H1 (cell line): ENCODE measurements at regions not wholly inside any gene's neighbourhood (a gene's known extent, or its start where the extent isn't known, plus 50 kb on each side); places are given as distances from the start of the nearest gene placed in this dataset.

Experiments used
- BCL11A ChIP-seq, 2 experiments: IDR thresholded peaks; one replicate each; pipeline ENCODE4 v1.6.1; 2011; ENCODE audit warnings: low read depth in 2 of 2, low read length in 2 of 2, mild to moderate bottlenecking in 2 of 2
- CHD2 ChIP-seq: IDR thresholded peaks from 2 replicates; pipeline ENCODE4 v1.6.1; 2012; ENCODE audit warnings: low read length, improper control_type of control experiment
- JUND ChIP-seq: IDR thresholded peaks from 2 replicates; pipeline ENCODE4 v1.6.1; 2011; ENCODE audit warnings: mild to moderate bottlenecking, improper control_type of control experiment, low read length
- RXRA ChIP-seq: IDR thresholded peaks from 2 replicates; pipeline ENCODE4 v1.6.1; 2011; ENCODE audit warnings: low read depth, mild to moderate bottlenecking, low read length, moderate library complexity; ENCODE audit not compliant: insufficient read depth
- SAP30 ChIP-seq: fragments of 300-600 bp; sonication (generic); IDR thresholded peaks from 2 replicates; pipeline ENCODE4 v1.7.1; 2012; ENCODE audit warnings: low read length, moderate library complexity, mild to moderate bottlenecking, inconsistent platforms; ENCODE audit not compliant: insufficient read depth, insufficient replicate concordance
- SIN3A ChIP-seq, 2 experiments: IDR thresholded peaks in 1 of 2; conservative IDR thresholded peaks in 1 of 2; 2 replicates each; pipeline ENCODE4 v1.6.1; 2011 to 2012; ENCODE audit warnings: low read length in 2 of 2, improper control_type of control experiment in 1 of 2, low read depth in 1 of 2, mild to moderate bottlenecking in 1 of 2
- SP2 ChIP-seq: IDR thresholded peaks from 2 replicates; pipeline ENCODE4 v1.6.1; 2012; ENCODE audit warnings: mild to moderate bottlenecking, low read length, inconsistent platforms
- SP4 ChIP-seq: IDR thresholded peaks from 2 replicates; pipeline ENCODE4 v1.6.1; 2012; ENCODE audit warnings: low read length, inconsistent platforms
- SRF ChIP-seq: IDR thresholded peaks from 2 replicates; pipeline ENCODE4 v1.6.1; 2011; ENCODE audit warnings: mild to moderate bottlenecking, low read depth, low read length, moderate library complexity
- TF ChIP-seq, protein P1 (sequence below): fragments of 300-600 bp; sonication (generic); IDR thresholded peaks from 2 replicates; pipeline ENCODE4 v1.7.1; 2012; ENCODE audit warnings: low read length, moderate library complexity, mild to moderate bottlenecking, inconsistent platforms; ENCODE audit not compliant: insufficient replicate concordance
- TF ChIP-seq, protein P2 (sequence below): IDR thresholded peaks from 2 replicates; pipeline ENCODE4 v1.6.1; 2012; ENCODE audit warnings: inconsistent platforms

GRCh38 chr12:54127538-54128259 lies 61.1 kb downstream of the SMUG1 start (continued):
- TF ChIP-seq, protein P1, sequence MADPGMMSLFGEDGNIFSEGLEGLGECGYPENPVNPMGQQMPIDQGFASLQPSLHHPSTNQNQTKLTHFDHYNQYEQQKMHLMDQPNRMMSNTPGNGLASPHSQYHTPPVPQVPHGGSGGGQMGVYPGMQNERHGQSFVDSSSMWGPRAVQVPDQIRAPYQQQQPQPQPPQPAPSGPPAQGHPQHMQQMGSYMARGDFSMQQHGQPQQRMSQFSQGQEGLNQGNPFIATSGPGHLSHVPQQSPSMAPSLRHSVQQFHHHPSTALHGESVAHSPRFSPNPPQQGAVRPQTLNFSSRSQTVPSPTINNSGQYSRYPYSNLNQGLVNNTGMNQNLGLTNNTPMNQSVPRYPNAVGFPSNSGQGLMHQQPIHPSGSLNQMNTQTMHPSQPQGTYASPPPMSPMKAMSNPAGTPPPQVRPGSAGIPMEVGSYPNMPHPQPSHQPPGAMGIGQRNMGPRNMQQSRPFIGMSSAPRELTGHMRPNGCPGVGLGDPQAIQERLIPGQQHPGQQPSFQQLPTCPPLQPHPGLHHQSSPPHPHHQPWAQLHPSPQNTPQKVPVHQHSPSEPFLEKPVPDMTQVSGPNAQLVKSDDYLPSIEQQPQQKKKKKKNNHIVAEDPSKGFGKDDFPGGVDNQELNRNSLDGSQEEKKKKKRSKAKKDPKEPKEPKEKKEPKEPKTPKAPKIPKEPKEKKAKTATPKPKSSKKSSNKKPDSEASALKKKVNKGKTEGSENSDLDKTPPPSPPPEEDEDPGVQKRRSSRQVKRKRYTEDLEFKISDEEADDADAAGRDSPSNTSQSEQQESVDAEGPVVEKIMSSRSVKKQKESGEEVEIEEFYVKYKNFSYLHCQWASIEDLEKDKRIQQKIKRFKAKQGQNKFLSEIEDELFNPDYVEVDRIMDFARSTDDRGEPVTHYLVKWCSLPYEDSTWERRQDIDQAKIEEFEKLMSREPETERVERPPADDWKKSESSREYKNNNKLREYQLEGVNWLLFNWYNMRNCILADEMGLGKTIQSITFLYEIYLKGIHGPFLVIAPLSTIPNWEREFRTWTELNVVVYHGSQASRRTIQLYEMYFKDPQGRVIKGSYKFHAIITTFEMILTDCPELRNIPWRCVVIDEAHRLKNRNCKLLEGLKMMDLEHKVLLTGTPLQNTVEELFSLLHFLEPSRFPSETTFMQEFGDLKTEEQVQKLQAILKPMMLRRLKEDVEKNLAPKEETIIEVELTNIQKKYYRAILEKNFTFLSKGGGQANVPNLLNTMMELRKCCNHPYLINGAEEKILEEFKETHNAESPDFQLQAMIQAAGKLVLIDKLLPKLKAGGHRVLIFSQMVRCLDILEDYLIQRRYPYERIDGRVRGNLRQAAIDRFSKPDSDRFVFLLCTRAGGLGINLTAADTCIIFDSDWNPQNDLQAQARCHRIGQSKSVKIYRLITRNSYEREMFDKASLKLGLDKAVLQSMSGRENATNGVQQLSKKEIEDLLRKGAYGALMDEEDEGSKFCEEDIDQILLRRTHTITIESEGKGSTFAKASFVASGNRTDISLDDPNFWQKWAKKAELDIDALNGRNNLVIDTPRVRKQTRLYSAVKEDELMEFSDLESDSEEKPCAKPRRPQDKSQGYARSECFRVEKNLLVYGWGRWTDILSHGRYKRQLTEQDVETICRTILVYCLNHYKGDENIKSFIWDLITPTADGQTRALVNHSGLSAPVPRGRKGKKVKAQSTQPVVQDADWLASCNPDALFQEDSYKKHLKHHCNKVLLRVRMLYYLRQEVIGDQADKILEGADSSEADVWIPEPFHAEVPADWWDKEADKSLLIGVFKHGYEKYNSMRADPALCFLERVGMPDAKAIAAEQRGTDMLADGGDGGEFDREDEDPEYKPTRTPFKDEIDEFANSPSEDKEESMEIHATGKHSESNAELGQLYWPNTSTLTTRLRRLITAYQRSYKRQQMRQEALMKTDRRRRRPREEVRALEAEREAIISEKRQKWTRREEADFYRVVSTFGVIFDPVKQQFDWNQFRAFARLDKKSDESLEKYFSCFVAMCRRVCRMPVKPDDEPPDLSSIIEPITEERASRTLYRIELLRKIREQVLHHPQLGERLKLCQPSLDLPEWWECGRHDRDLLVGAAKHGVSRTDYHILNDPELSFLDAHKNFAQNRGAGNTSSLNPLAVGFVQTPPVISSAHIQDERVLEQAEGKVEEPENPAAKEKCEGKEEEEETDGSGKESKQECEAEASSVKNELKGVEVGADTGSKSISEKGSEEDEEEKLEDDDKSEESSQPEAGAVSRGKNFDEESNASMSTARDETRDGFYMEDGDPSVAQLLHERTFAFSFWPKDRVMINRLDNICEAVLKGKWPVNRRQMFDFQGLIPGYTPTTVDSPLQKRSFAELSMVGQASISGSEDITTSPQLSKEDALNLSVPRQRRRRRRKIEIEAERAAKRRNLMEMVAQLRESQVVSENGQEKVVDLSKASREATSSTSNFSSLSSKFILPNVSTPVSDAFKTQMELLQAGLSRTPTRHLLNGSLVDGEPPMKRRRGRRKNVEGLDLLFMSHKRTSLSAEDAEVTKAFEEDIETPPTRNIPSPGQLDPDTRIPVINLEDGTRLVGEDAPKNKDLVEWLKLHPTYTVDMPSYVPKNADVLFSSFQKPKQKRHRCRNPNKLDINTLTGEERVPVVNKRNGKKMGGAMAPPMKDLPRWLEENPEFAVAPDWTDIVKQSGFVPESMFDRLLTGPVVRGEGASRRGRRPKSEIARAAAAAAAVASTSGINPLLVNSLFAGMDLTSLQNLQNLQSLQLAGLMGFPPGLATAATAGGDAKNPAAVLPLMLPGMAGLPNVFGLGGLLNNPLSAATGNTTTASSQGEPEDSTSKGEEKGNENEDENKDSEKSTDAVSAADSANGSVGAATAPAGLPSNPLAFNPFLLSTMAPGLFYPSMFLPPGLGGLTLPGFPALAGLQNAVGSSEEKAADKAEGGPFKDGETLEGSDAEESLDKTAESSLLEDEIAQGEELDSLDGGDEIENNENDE = no peak
- TF ChIP-seq, protein P2, sequence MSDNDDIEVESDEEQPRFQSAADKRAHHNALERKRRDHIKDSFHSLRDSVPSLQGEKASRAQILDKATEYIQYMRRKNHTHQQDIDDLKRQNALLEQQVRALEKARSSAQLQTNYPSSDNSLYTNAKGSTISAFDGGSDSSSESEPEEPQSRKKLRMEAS = no peak
- TF ChIP-seq SAP30 (no peak), JUND (no peak), RXRA (no peak), SIN3A (conservative IDR thresholded peaks at IDR 0.05 in 1 of 2, IDR thresholded peaks at IDR 0.05 in 1 of 2; ENCODE audit: low read depth in 1 of 2, low read length in 2 of 2) (no peak), SP2 (no peak), SP4 (no peak), CHD2 (no peak), SRF (no peak), BCL11A (IDR thresholded peaks at IDR 0.05; ENCODE audit: low read depth in 2 of 2, low read length in 2 of 2) (no peak)
